ENCODE measurements at regions not wholly inside any gene's neighbourhood (a gene's known extent, or its start where the extent isn't known, plus 50 kb on each side); places are given as distances from the start of the nearest gene placed in this dataset.

GRCh38 chr16:59295474-59295873 is 561.4 kb upstream of the GOT2 start:
- TF ChIP-seq CTCF (IDR thresholded peaks at IDR 0.05; ENCODE audit: borderline replicate concordance, insufficient read depth, low read depth, low read length) = no peak
- no peak overlapping the region for H3K4me3 ChIP-seq (ENCODE audit: low read depth, low read length)

GRCh38 chr16:59290718-59291117 is 556.6 kb upstream of the GOT2 start:
- TF ChIP-seq CTCF (IDR thresholded peaks at IDR 0.05; ENCODE audit: borderline replicate concordance, insufficient read depth, low read depth, low read length) = no peak
- H3K4me3 ChIP-seq (ENCODE audit: low read depth, low read length) = no peak overlapping the region

- TF ChIP-seq CTCF (IDR thresholded peaks at IDR 0.05; ENCODE audit: borderline replicate concordance, insufficient read depth, low read depth, low read length) = no peak
- H3K4me3 ChIP-seq (ENCODE audit: low read depth, low read length) = no peak overlapping the region
Measured at GRCh38 chr16:59289151-59289550, 555.0 kb upstream of the GOT2 start.

GRCh38 chr16:59274141-59274540 is 540.0 kb upstream of the GOT2 start:
- no peak overlapping the region for H3K4me3 ChIP-seq (ENCODE audit: low read depth, low read length)
- TF ChIP-seq CTCF (IDR thresholded peaks at IDR 0.05; ENCODE audit: borderline replicate concordance, insufficient read depth, low read depth, low read length) = no peak

- no peak overlapping the region for H3K4me3 ChIP-seq (ENCODE audit: low read depth, low read length)
- no peak for TF ChIP-seq CTCF (IDR thresholded peaks at IDR 0.05; ENCODE audit: borderline replicate concordance, insufficient read depth, low read depth, low read length)
Measured at GRCh38 chr16:59263955-59264354, 529.8 kb upstream of the GOT2 start.

- no peak overlapping the region for H3K4me3 ChIP-seq (ENCODE audit: low read depth, low read length)
- TF ChIP-seq CTCF (IDR thresholded peaks at IDR 0.05; ENCODE audit: borderline replicate concordance, insufficient read depth, low read depth, low read length) = no peak
Measured at GRCh38 chr16:59260892-59261291, 526.8 kb upstream of the GOT2 start.

- TF ChIP-seq CTCF (IDR thresholded peaks at IDR 0.05; ENCODE audit: borderline replicate concordance, insufficient read depth, low read depth, low read length) = no peak
Measured at GRCh38 chr16:59259950-59260319, 525.8 kb upstream of the GOT2 start.

More at GRCh38 chr16:59259950-59260319, 525.8 kb upstream of the GOT2 start:
- H3K4me3 ChIP-seq (ENCODE audit: low read depth, low read length) = no peak overlapping the region
